Gastrocnemius medialis (tissue), 4 donors: ENCODE measurements at regions not wholly inside any gene's neighbourhood (a gene's known extent, or its start where the extent isn't known, plus 50 kb on each side); places are given as distances from the start of the nearest gene placed in this dataset.

Source experiments
- CTCF ChIP-seq, 5 experiments: fragments of 450-650 bp in 3 of 5; fragments of 200-600 bp in 2 of 5; sonication (generic) in 2 of 5; IDR thresholded peaks in 4 of 5; conservative IDR thresholded peaks in 1 of 5; 1 replicate in 4 of 5; 2 replicates in 1 of 5; pipeline ENCODE4 v1.5.1; 2016 to 2019; ENCODE audit warnings: antibody characterized with exemption in 5 of 5, mild to moderate bottlenecking in 3 of 5, moderate library complexity in 3 of 5
- POLR2A ChIP-seq, 2 donors: fragments of 450-650 bp; IDR thresholded peaks; one replicate each; pipeline ENCODE4 v1.6.1; 2017; ENCODE audit warnings: antibody characterized with exemption in 2 of 2, mild to moderate bottlenecking in 2 of 2, moderate library complexity in 2 of 2

DNA sequence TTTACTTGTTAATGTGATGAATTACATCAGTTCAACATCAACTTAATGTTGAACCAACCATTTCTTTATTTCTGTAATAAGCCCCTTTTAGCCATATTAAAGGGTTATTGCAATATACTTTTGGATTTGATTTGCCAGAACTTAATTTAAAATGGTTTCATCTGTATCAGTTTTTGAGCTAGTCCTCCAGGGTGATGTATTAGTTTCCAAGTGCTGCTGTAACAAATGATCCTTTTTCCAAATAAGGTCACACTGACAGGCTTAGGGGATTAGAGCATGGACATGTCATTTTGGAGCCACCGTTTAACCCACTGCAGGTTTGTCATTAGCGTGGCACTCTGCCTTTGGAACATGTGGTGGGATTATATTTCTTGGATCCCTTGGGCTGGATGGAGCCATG lies 244.8 kb upstream of the PLPP4 start:
- TF ChIP-seq POLR2A (IDR thresholded peaks at IDR 0.05), result no peak
- TF ChIP-seq CTCF (IDR thresholded peaks at IDR 0.05 in 4 of 5, conservative IDR thresholded peaks at IDR 0.05 in 1 of 5), result no peak
